ENCODE measurements at regions not wholly inside any gene's neighbourhood (a gene's known extent, or its start where the extent isn't known, plus 50 kb on each side); places are given as distances from the start of the nearest gene placed in this dataset.
A peak's percentile ranks its signal among the peaks of the same experiment; 100 is the strongest.

- Histone ChIP-seq H3K9ac (ENCODE audit: low read length) (no peak overlapping the region), H3K9me3 (ENCODE audit: control insufficient read depth, low read length) (no peaks in the 10 kb centered on the region), H3K4me2 (ENCODE audit: low read length, poor library complexity, severe bottlenecking) (no peak overlapping the region), H3K4ac (ENCODE audit: low read depth in 1 of 2, low read length in 2 of 2) (no peak overlapping the region), H3K23ac (ENCODE audit: low read length in 2 of 2) (no peak overlapping the region), H3K18ac (ENCODE audit: low read depth in 1 of 2, low read length in 2 of 2) (no peak overlapping the region), H3K36me3 (ENCODE audit: control insufficient read depth in 1 of 2, insufficient read depth in 2 of 2, low read depth in 1 of 2, low read length in 2 of 2) (no peaks in the 10 kb centered on the region), H2BK12ac (ENCODE audit: low read length in 2 of 2) (no peak overlapping the region), H2BK15ac (ENCODE audit: low read depth, poor library complexity, severe bottlenecking) (no peak overlapping the region), H3K14ac (ENCODE audit: low read length in 2 of 2) (no peak overlapping the region), H2AFZ (ENCODE audit: low read depth, low read length) (no peak overlapping the region), H2BK5ac (ENCODE audit: low read depth, low read length, poor library complexity, severe bottlenecking) (no peak overlapping the region), H2BK120ac (ENCODE audit: low read depth, low read length) (no peak overlapping the region), H2AK5ac (ENCODE audit: low read length, severe bottlenecking) (no peak overlapping the region), H3K4me1 (ENCODE audit: control insufficient read depth, insufficient read depth, low read depth, low read length) (no peaks in the 10 kb centered on the region), H4K8ac (ENCODE audit: low read length) (no peak overlapping the region), H4K91ac (ENCODE audit: low read length) (no peak overlapping the region), H3K4me3 (ENCODE audit: insufficient read depth in 1 of 2, low read depth in 1 of 2, low read length in 2 of 2) (no peak overlapping the region), H3K27me3 (ENCODE audit: control insufficient read depth in 1 of 2, insufficient read depth in 1 of 2, low read length in 2 of 2) (no peaks in the 10 kb centered on the region), H3K27ac (ENCODE audit: low read length, poor library complexity, severe bottlenecking) (no peak overlapping the region), H3K79me1 (replicated peaks; ENCODE audit: low read length, poor library complexity, severe bottlenecking) (no peaks in the 10 kb centered on the region)
- no peak for DNase-seq
- 89% methylated on average over 2 of the region's 3 CpGs for WGBS
Observed at GRCh38 chr16:73147958-73148357, 100.0 kb upstream of the ZFHX3 start.

GRCh38 chr16:73145166-73145880, 97.4 kb upstream of the ZFHX3 start:
- H4K91ac ChIP-seq (ENCODE audit: low read length) = no peak overlapping the region
- no peak overlapping the region for H3K4me2 ChIP-seq (ENCODE audit: low read length, poor library complexity, severe bottlenecking)
- H3K18ac ChIP-seq (ENCODE audit: low read depth in 1 of 2, low read length in 2 of 2) = no peak overlapping the region
- H3K27ac ChIP-seq (ENCODE audit: low read length, poor library complexity, severe bottlenecking) = no peak overlapping the region
- DNase-seq = no peak
- no peak overlapping the region for H2BK15ac ChIP-seq (ENCODE audit: low read depth, poor library complexity, severe bottlenecking)
- no peaks in the 10 kb centered on the region for H3K9me3 ChIP-seq (ENCODE audit: control insufficient read depth, low read length)
- no peaks in the 10 kb centered on the region for H3K79me1 ChIP-seq (replicated peaks; ENCODE audit: low read length, poor library complexity, severe bottlenecking)
- no peaks in the 10 kb centered on the region for H3K36me3 ChIP-seq (ENCODE audit: control insufficient read depth in 1 of 2, insufficient read depth in 2 of 2, low read depth in 1 of 2, low read length in 2 of 2)
- H3K27me3 ChIP-seq (ENCODE audit: control insufficient read depth in 1 of 2, insufficient read depth in 1 of 2, low read length in 2 of 2) = no peaks in the 10 kb centered on the region
- no peak overlapping the region for H3K4me3 ChIP-seq (ENCODE audit: insufficient read depth in 1 of 2, low read depth in 1 of 2, low read length in 2 of 2)
- no peak overlapping the region for H4K8ac ChIP-seq (ENCODE audit: low read length)
- H2BK120ac ChIP-seq (ENCODE audit: low read depth, low read length) = no peak overlapping the region
- H3K4me1 ChIP-seq (ENCODE audit: control insufficient read depth, insufficient read depth, low read depth, low read length) = no peaks in the 10 kb centered on the region
- no peak overlapping the region for H2AFZ ChIP-seq (ENCODE audit: low read depth, low read length)
- H2BK5ac ChIP-seq (ENCODE audit: low read depth, low read length, poor library complexity, severe bottlenecking) = no peak overlapping the region
- peak overlapping the region; percentile 54 for H3K9ac ChIP-seq (ENCODE audit: low read length)
- H3K4ac ChIP-seq (ENCODE audit: low read depth in 1 of 2, low read length in 2 of 2) = no peak overlapping the region
- H3K23ac ChIP-seq (ENCODE audit: low read length in 2 of 2) = no peak overlapping the region
- 81% methylated on average over 9 of the region's 10 CpGs for WGBS
- H2AK5ac ChIP-seq (ENCODE audit: low read length, severe bottlenecking) = no peak overlapping the region
- no peak overlapping the region for H2BK12ac ChIP-seq (ENCODE audit: low read length in 2 of 2)
- no peak overlapping the region for H3K14ac ChIP-seq (ENCODE audit: low read length in 2 of 2)

- no peak overlapping the region for H2AK5ac ChIP-seq (ENCODE audit: low read length, severe bottlenecking)
- H3K9me3 ChIP-seq (ENCODE audit: control insufficient read depth, low read length) = no peaks in the 10 kb centered on the region
- peak overlapping the region in 1 of 2 experiments; percentile 76 for H3K4me3 ChIP-seq (ENCODE audit: insufficient read depth in 1 of 2, low read depth in 1 of 2, low read length in 2 of 2)
- no peak overlapping the region for H3K23ac ChIP-seq (ENCODE audit: low read length in 2 of 2)
- no peak overlapping the region for H2BK120ac ChIP-seq (ENCODE audit: low read depth, low read length)
- no peak overlapping the region for H2AFZ ChIP-seq (ENCODE audit: low read depth, low read length)
- H2BK5ac ChIP-seq (ENCODE audit: low read depth, low read length, poor library complexity, severe bottlenecking) = no peak overlapping the region
- no peak overlapping the region for H2BK12ac ChIP-seq (ENCODE audit: low read length in 2 of 2)
- 88% methylated on average over 10 of the region's 14 CpGs for WGBS
- no peak overlapping the region for H2BK15ac ChIP-seq (ENCODE audit: low read depth, poor library complexity, severe bottlenecking)
- no peak overlapping the region for H3K27ac ChIP-seq (ENCODE audit: low read length, poor library complexity, severe bottlenecking)
- DNase-seq = no peak
- H3K14ac ChIP-seq (ENCODE audit: low read length in 2 of 2) = no peak overlapping the region
- no peaks in the 10 kb centered on the region for H3K79me1 ChIP-seq (replicated peaks; ENCODE audit: low read length, poor library complexity, severe bottlenecking)
- H3K9ac ChIP-seq (ENCODE audit: low read length) = peak overlapping the region; percentile 84
- H3K4me1 ChIP-seq (ENCODE audit: control insufficient read depth, insufficient read depth, low read depth, low read length) = no peaks in the 10 kb centered on the region
- H4K8ac ChIP-seq (ENCODE audit: low read length) = no peak overlapping the region
- no peak overlapping the region for H3K4me2 ChIP-seq (ENCODE audit: low read length, poor library complexity, severe bottlenecking)
- H3K36me3 ChIP-seq (ENCODE audit: control insufficient read depth in 1 of 2, insufficient read depth in 2 of 2, low read depth in 1 of 2, low read length in 2 of 2) = no peaks in the 10 kb centered on the region
- H3K27me3 ChIP-seq (ENCODE audit: control insufficient read depth in 1 of 2, insufficient read depth in 1 of 2, low read length in 2 of 2) = no peaks in the 10 kb centered on the region
- no peak overlapping the region for H4K91ac ChIP-seq (ENCODE audit: low read length)
- no peak overlapping the region for H3K18ac ChIP-seq (ENCODE audit: low read depth in 1 of 2, low read length in 2 of 2)
- no peak overlapping the region for H3K4ac ChIP-seq (ENCODE audit: low read depth in 1 of 2, low read length in 2 of 2)
Observed at GRCh38 chr16:73143576-73144422, 95.9 kb upstream of the ZFHX3 start.

GRCh38 chr16:73143002-73143401, 95.1 kb upstream of the ZFHX3 start:
- H3K9ac ChIP-seq (ENCODE audit: low read length) = peak overlapping the region; percentile 84
- H3K4ac ChIP-seq (ENCODE audit: low read depth in 1 of 2, low read length in 2 of 2) = no peak overlapping the region
- H3K23ac ChIP-seq (ENCODE audit: low read length in 2 of 2) = no peak overlapping the region
- WGBS = 84% methylated on average over 6 of the region's 6 CpGs
- no peak overlapping the region for H2BK120ac ChIP-seq (ENCODE audit: low read depth, low read length)
- no peak overlapping the region for H2BK5ac ChIP-seq (ENCODE audit: low read depth, low read length, poor library complexity, severe bottlenecking)
- peak overlapping the region in 1 of 2 experiments; percentile 76 for H3K4me3 ChIP-seq (ENCODE audit: insufficient read depth in 1 of 2, low read depth in 1 of 2, low read length in 2 of 2)
- H2BK12ac ChIP-seq (ENCODE audit: low read length in 2 of 2) = no peak overlapping the region
- H4K91ac ChIP-seq (ENCODE audit: low read length) = no peak overlapping the region
- H3K79me1 ChIP-seq (replicated peaks; ENCODE audit: low read length, poor library complexity, severe bottlenecking) = no peaks in the 10 kb centered on the region
- no peak overlapping the region for H2BK15ac ChIP-seq (ENCODE audit: low read depth, poor library complexity, severe bottlenecking)
- H3K18ac ChIP-seq (ENCODE audit: low read depth in 1 of 2, low read length in 2 of 2) = no peak overlapping the region
- DNase-seq = no peak
- peaks cover 0 to 2% of the 10 kb centered on the region in 2 experiments for H3K27me3 ChIP-seq (ENCODE audit: control insufficient read depth in 1 of 2, insufficient read depth in 1 of 2, low read length in 2 of 2)
- H3K36me3 ChIP-seq (ENCODE audit: control insufficient read depth in 1 of 2, insufficient read depth in 2 of 2, low read depth in 1 of 2, low read length in 2 of 2) = no peaks in the 10 kb centered on the region
- H4K8ac ChIP-seq (ENCODE audit: low read length) = no peak overlapping the region
- no peak overlapping the region for H3K14ac ChIP-seq (ENCODE audit: low read length in 2 of 2)
- H3K4me2 ChIP-seq (ENCODE audit: low read length, poor library complexity, severe bottlenecking) = peak overlapping the region; percentile 12
- no peak overlapping the region for H2AK5ac ChIP-seq (ENCODE audit: low read length, severe bottlenecking)
- H3K27ac ChIP-seq (ENCODE audit: low read length, poor library complexity, severe bottlenecking) = no peak overlapping the region
- no peaks in the 10 kb centered on the region for H3K9me3 ChIP-seq (ENCODE audit: control insufficient read depth, low read length)
- H2AFZ ChIP-seq (ENCODE audit: low read depth, low read length) = no peak overlapping the region
- H3K4me1 ChIP-seq (ENCODE audit: control insufficient read depth, insufficient read depth, low read depth, low read length) = no peaks in the 10 kb centered on the region

Data from mesenchymal stem cell (in vitro differentiated cells and primary cell).